Activated CD4-positive, alpha-beta T cell treated with anti-CD3 and anti-CD28 coated beads for 48 hours (primary cell): ENCODE measurements at regions not wholly inside any gene's neighbourhood (a gene's known extent, or its start where the extent isn't known, plus 50 kb on each side); places are given as distances from the start of the nearest gene placed in this dataset.

Experiments
- DNase-seq: peaks from one replicate; pipeline ENCODE4 v3.0.0-alpha.2; 2020

GRCh38 chr2:117085737-117086136 is 728.8 kb upstream of the DDX18 start:
- no peak for DNase-seq

- no peak for DNase-seq
These were observed 728.1 kb upstream of the DDX18 start for GRCh38 chr2:117086174-117086942.

GRCh38 chr2:117086943-117087250 is 727.6 kb upstream of the DDX18 start:
- DNase-seq = no peak

- DNase-seq = no peak
These were observed 726.8 kb upstream of the DDX18 start for GRCh38 chr2:117087535-117088291.

- no peak for DNase-seq
These were observed 723.3 kb upstream of the DDX18 start for GRCh38 chr2:117091041-117091837.

GRCh38 chr2:117101613-117102012 is 712.9 kb upstream of the DDX18 start:
- DNase-seq = no peak

GRCh38 chr2:117108741-117109267 is 705.7 kb upstream of the DDX18 start:
- DNase-seq = no peak

GRCh38 chr2:117118994-117119393 is 695.5 kb upstream of the DDX18 start:
- no peak for DNase-seq

- no peak for DNase-seq
These were observed 691.1 kb upstream of the DDX18 start for GRCh38 chr2:117123362-117123761.

GRCh38 chr2:117126656-117127055 is 687.8 kb upstream of the DDX18 start:
- no peak for DNase-seq

- no peak for DNase-seq
These were observed 686.8 kb upstream of the DDX18 start for GRCh38 chr2:117127680-117128079.

GRCh38 chr2:117128461-117128860 is 686.0 kb upstream of the DDX18 start:
- no peak for DNase-seq

- no peak for DNase-seq
These were observed 677.1 kb upstream of the DDX18 start for GRCh38 chr2:117137371-117137770.

GRCh38 chr2:117169036-117169765 is 645.3 kb upstream of the DDX18 start:
- no peak for DNase-seq

- no peak for DNase-seq
These were observed 643.6 kb upstream of the DDX18 start for GRCh38 chr2:117170897-117171296.

GRCh38 chr2:117179405-117179804 is 635.1 kb upstream of the DDX18 start:
- no peak for DNase-seq

GRCh38 chr2:117190856-117191559 is 623.5 kb upstream of the DDX18 start:
- no peak for DNase-seq

- DNase-seq = no peak
These were observed 619.1 kb upstream of the DDX18 start for GRCh38 chr2:117195381-117195780.

GRCh38 chr2:117199511-117199910 is 615.0 kb upstream of the DDX18 start:
- DNase-seq = no peak

- no peak for DNase-seq
These were observed 601.9 kb upstream of the DDX18 start for GRCh38 chr2:117212562-117212961.

- DNase-seq = no peak
These were observed 597.3 kb upstream of the DDX18 start for GRCh38 chr2:117217145-117217544.

GRCh38 chr2:117222809-117223208 is 591.7 kb upstream of the DDX18 start:
- DNase-seq = no peak
